ENCODE measurements at regions not wholly inside any gene's neighbourhood (a gene's known extent, or its start where the extent isn't known, plus 50 kb on each side); places are given as distances from the start of the nearest gene placed in this dataset.

DNA sequence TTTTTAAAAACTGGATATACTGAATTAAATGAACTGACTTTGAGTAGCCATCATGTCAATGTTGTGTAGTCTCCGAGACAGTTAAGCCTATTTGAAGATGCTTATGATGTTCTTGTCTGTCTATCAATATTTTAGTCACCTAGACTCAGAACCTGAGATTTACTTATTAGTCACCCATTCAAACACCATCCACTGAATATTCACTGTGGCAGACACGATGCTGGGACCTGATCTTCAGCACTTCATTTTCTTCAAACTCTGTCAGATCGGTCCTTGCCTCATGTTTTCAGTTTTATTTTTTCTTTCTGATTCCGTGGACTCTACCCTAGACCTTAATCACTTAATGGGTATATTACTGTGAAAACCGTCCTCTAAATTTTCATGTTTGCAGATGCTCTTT is 123.7 kb upstream of the MCHR2 start:
- H2AFZ ChIP-seq (ENCODE audit: low read depth, low read length): no peak overlapping the region
- no peaks in the 10 kb centered on the region for H3K4me1 ChIP-seq (ENCODE audit: control insufficient read depth, insufficient read depth, low read depth, low read length)
- no peak overlapping the region for H3K14ac ChIP-seq (ENCODE audit: low read length in 2 of 2)
- H3K4me2 ChIP-seq (ENCODE audit: low read length, poor library complexity, severe bottlenecking): no peak overlapping the region
- H3K4me3 ChIP-seq (ENCODE audit: insufficient read depth in 1 of 2, low read depth in 1 of 2, low read length in 2 of 2): no peak overlapping the region
- H2BK15ac ChIP-seq (ENCODE audit: low read depth, poor library complexity, severe bottlenecking): no peak overlapping the region
- DNase-seq: no peak
- no peak overlapping the region for H4K91ac ChIP-seq (ENCODE audit: low read length)
- no peak overlapping the region for H2BK5ac ChIP-seq (ENCODE audit: low read depth, low read length, poor library complexity, severe bottlenecking)
- H3K36me3 ChIP-seq (ENCODE audit: control insufficient read depth in 1 of 2, insufficient read depth in 2 of 2, low read depth in 1 of 2, low read length in 2 of 2): no peaks in the 10 kb centered on the region
- no peak overlapping the region for H3K27ac ChIP-seq (ENCODE audit: low read length, poor library complexity, severe bottlenecking)
- peak overlapping the region; percentile 8 for H3K9ac ChIP-seq (ENCODE audit: low read length)
- no peak overlapping the region for H3K4ac ChIP-seq (ENCODE audit: low read depth in 1 of 2, low read length in 2 of 2)
- no peak overlapping the region for H2AK5ac ChIP-seq (ENCODE audit: low read length, severe bottlenecking)
- no peak overlapping the region for H3K18ac ChIP-seq (ENCODE audit: low read depth in 1 of 2, low read length in 2 of 2)
- no peak overlapping the region for H4K8ac ChIP-seq (ENCODE audit: low read length)
- H2BK120ac ChIP-seq (ENCODE audit: low read depth, low read length): no peak overlapping the region
- H3K23ac ChIP-seq (ENCODE audit: low read length in 2 of 2): no peak overlapping the region
- 91% methylated on average over 4 of the region's 5 CpGs for WGBS
- no peaks in the 10 kb centered on the region for H3K79me1 ChIP-seq (replicated peaks; ENCODE audit: low read length, poor library complexity, severe bottlenecking)
- no peaks in the 10 kb centered on the region for H3K9me3 ChIP-seq (ENCODE audit: control insufficient read depth, low read length)
- H3K27me3 ChIP-seq (ENCODE audit: control insufficient read depth in 1 of 2, insufficient read depth in 1 of 2, low read length in 2 of 2): peaks cover 0 to 11% of the 10 kb centered on the region in 2 experiments
- no peak overlapping the region for H2BK12ac ChIP-seq (ENCODE audit: low read length in 2 of 2)

DNA sequence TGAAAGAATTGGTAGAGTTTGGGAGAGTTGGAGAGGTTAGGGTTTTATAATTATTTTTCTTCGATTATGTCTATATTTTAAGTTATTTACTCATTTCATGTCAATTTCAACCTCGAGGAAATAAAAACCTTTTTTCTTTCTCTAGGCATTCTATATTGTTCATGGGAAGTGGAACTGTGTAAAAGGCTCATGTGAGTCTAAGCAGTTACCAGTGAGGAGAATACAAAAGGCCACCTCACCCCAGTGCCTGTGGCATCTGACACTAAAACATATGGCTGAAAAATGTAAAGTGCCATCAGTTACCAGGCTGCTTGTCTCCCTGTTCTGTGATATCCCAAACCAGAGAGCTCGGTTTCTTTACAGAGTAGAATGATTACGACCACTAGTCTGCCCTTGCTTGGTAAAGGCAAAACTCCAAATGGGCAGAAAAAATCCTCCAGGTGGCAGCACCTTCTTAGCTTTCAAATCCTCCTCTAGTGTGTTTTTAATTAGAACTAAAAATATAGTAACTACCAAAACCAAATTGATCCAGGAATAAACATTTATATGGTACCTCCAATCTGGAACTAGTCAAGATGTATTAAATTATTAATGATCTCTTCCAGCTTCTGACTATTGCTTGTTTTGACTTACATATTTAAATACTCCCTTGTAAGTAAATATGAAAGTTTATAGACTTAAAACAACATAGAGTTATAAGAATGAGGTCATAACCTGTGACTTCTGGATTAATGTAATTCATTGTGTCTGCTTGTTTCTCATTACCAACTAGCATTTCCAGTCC is 122.6 kb upstream of the MCHR2 start:
- no peak overlapping the region for H2BK12ac ChIP-seq (ENCODE audit: low read length in 2 of 2)
- H3K18ac ChIP-seq (ENCODE audit: low read depth in 1 of 2, low read length in 2 of 2): no peak overlapping the region
- no peak overlapping the region for H2BK120ac ChIP-seq (ENCODE audit: low read depth, low read length)
- no peak overlapping the region for H4K8ac ChIP-seq (ENCODE audit: low read length)
- no peak overlapping the region for H3K14ac ChIP-seq (ENCODE audit: low read length in 2 of 2)
- H2AFZ ChIP-seq (ENCODE audit: low read depth, low read length): no peak overlapping the region
- WGBS: 6% methylated on average over 2 of the region's 4 CpGs
- no peak overlapping the region for H2BK5ac ChIP-seq (ENCODE audit: low read depth, low read length, poor library complexity, severe bottlenecking)
- H3K27ac ChIP-seq (ENCODE audit: low read length, poor library complexity, severe bottlenecking): no peak overlapping the region
- no peaks in the 10 kb centered on the region for H3K36me3 ChIP-seq (ENCODE audit: control insufficient read depth in 1 of 2, insufficient read depth in 2 of 2, low read depth in 1 of 2, low read length in 2 of 2)
- peaks cover 0 to 11% of the 10 kb centered on the region in 2 experiments for H3K27me3 ChIP-seq (ENCODE audit: control insufficient read depth in 1 of 2, insufficient read depth in 1 of 2, low read length in 2 of 2)
- peak; percentile 73 for DNase-seq
- no peak overlapping the region for H4K91ac ChIP-seq (ENCODE audit: low read length)
- H3K23ac ChIP-seq (ENCODE audit: low read length in 2 of 2): no peak overlapping the region
- no peaks in the 10 kb centered on the region for H3K9me3 ChIP-seq (ENCODE audit: control insufficient read depth, low read length)
- H3K4me1 ChIP-seq (ENCODE audit: control insufficient read depth, insufficient read depth, low read depth, low read length): no peaks in the 10 kb centered on the region
- no peak overlapping the region for H3K4ac ChIP-seq (ENCODE audit: low read depth in 1 of 2, low read length in 2 of 2)
- no peak overlapping the region for H2AK5ac ChIP-seq (ENCODE audit: low read length, severe bottlenecking)
- H2BK15ac ChIP-seq (ENCODE audit: low read depth, poor library complexity, severe bottlenecking): no peak overlapping the region
- peak overlapping the region; percentile 65 for H3K9ac ChIP-seq (ENCODE audit: low read length)
- H3K4me2 ChIP-seq (ENCODE audit: low read length, poor library complexity, severe bottlenecking): no peak overlapping the region
- H3K79me1 ChIP-seq (replicated peaks; ENCODE audit: low read length, poor library complexity, severe bottlenecking): no peaks in the 10 kb centered on the region
- no peak overlapping the region for H3K4me3 ChIP-seq (ENCODE audit: insufficient read depth in 1 of 2, low read depth in 1 of 2, low read length in 2 of 2)

DNA sequence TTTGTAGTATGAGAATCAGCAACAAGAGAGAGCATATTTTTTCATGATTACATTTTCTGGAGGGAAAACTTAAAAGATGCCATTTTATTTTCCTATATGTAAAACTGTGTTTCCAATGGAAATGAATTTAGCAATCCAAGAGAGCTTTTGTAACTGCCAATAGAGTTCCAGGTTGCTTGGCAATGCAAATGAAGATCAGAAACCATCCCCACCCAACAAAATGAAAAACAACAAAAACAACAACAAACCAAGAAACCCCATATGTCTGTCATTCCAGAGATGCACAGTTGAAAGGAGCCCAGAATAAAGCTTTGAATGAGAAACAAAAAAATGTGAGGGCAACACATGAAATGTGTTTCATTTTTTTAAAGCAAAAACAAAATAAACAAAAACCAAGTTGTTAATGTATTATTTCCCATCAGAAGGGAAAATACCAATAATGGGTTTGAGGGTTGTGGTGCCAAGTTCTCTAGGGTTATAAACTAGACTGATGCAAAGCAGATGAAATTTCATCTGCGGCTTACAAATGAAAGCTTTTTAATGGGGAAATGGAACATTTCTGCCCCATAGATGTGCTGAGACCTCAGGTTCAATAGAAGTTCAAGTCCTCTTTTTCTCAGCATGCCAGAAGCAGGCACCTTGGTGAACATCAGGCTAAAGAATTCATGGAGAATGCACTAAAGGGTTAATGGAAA is 121.5 kb upstream of the MCHR2 start:
- H3K4me1 ChIP-seq (ENCODE audit: control insufficient read depth, insufficient read depth, low read depth, low read length): no peaks in the 10 kb centered on the region
- H2AK5ac ChIP-seq (ENCODE audit: low read length, severe bottlenecking): no peak overlapping the region
- H2BK120ac ChIP-seq (ENCODE audit: low read depth, low read length): no peak overlapping the region
- H3K79me1 ChIP-seq (replicated peaks; ENCODE audit: low read length, poor library complexity, severe bottlenecking): no peaks in the 10 kb centered on the region
- no peak for DNase-seq
- no peak overlapping the region for H2BK12ac ChIP-seq (ENCODE audit: low read length in 2 of 2)
- H3K4ac ChIP-seq (ENCODE audit: low read depth in 1 of 2, low read length in 2 of 2): no peak overlapping the region
- no peak overlapping the region for H3K4me3 ChIP-seq (ENCODE audit: insufficient read depth in 1 of 2, low read depth in 1 of 2, low read length in 2 of 2)
- H3K36me3 ChIP-seq (ENCODE audit: control insufficient read depth in 1 of 2, insufficient read depth in 2 of 2, low read depth in 1 of 2, low read length in 2 of 2): no peaks in the 10 kb centered on the region
- no peak overlapping the region for H3K23ac ChIP-seq (ENCODE audit: low read length in 2 of 2)
- no peak overlapping the region for H2AFZ ChIP-seq (ENCODE audit: low read depth, low read length)
- peaks cover 0 to 13% of the 10 kb centered on the region in 2 experiments for H3K27me3 ChIP-seq (ENCODE audit: control insufficient read depth in 1 of 2, insufficient read depth in 1 of 2, low read length in 2 of 2)
- no peak overlapping the region for H3K18ac ChIP-seq (ENCODE audit: low read depth in 1 of 2, low read length in 2 of 2)
- H4K91ac ChIP-seq (ENCODE audit: low read length): no peak overlapping the region
- H3K14ac ChIP-seq (ENCODE audit: low read length in 2 of 2): no peak overlapping the region
- H2BK5ac ChIP-seq (ENCODE audit: low read depth, low read length, poor library complexity, severe bottlenecking): no peak overlapping the region
- no peaks in the 10 kb centered on the region for H3K9me3 ChIP-seq (ENCODE audit: control insufficient read depth, low read length)
- WGBS: 94% methylated on average over 1 of the region's 1 CpG
- no peak overlapping the region for H2BK15ac ChIP-seq (ENCODE audit: low read depth, poor library complexity, severe bottlenecking)
- H3K4me2 ChIP-seq (ENCODE audit: low read length, poor library complexity, severe bottlenecking): no peak overlapping the region
- H4K8ac ChIP-seq (ENCODE audit: low read length): no peak overlapping the region
- H3K9ac ChIP-seq (ENCODE audit: low read length): no peak overlapping the region
- H3K27ac ChIP-seq (ENCODE audit: low read length, poor library complexity, severe bottlenecking): no peak overlapping the region

DNA sequence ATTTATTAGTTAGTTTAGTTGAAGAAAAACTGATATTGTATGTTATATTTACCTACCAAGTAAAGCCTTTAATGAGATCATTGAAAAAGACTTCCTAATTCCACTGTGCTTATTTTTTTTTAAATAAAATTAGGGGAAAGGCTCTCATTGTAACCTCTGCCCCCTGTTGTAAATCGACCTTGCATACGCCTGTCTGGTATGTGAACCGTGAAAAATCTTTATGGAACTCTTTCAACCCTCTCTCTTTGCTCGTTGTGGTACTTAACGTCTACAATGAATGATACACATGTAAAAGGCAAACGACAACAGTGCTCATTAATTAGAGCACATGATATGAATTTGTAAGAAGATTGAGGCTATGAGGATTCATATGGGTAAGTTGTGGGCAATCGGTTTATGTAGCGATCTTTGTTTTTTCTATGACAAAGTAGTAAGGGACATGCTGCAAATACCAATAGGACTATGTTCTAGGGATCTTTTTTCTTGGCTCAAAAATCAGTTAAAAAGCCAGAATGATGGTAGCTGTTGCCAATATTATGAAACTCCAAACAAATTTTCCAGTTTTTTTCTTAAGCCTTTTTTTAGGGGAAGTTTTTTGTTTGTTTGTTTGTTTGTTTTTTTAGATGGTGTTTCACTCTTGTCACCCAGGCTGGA is 119.0 kb upstream of the MCHR2 start:
- Histone ChIP-seq H2AFZ (ENCODE audit: low read depth, low read length) (no peak overlapping the region), H3K14ac (ENCODE audit: low read length in 2 of 2) (no peak overlapping the region), H3K27ac (ENCODE audit: low read length, poor library complexity, severe bottlenecking) (no peak overlapping the region), H3K4me2 (ENCODE audit: low read length, poor library complexity, severe bottlenecking) (no peak overlapping the region), H3K79me1 (replicated peaks; ENCODE audit: low read length, poor library complexity, severe bottlenecking) (no peaks in the 10 kb centered on the region), H3K36me3 (ENCODE audit: control insufficient read depth in 1 of 2, insufficient read depth in 2 of 2, low read depth in 1 of 2, low read length in 2 of 2) (no peaks in the 10 kb centered on the region), H2BK120ac (ENCODE audit: low read depth, low read length) (no peak overlapping the region), H3K9ac (ENCODE audit: low read length) (peak overlapping the region; percentile 9), H3K9me3 (ENCODE audit: control insufficient read depth, low read length) (no peaks in the 10 kb centered on the region), H2BK15ac (ENCODE audit: low read depth, poor library complexity, severe bottlenecking) (no peak overlapping the region), H3K23ac (ENCODE audit: low read length in 2 of 2) (no peak overlapping the region), H3K27me3 (ENCODE audit: control insufficient read depth in 1 of 2, insufficient read depth in 1 of 2, low read length in 2 of 2) (peaks cover 0 to 17% of the 10 kb centered on the region in 2 experiments), H2AK5ac (ENCODE audit: low read length, severe bottlenecking) (no peak overlapping the region), H3K18ac (ENCODE audit: low read depth in 1 of 2, low read length in 2 of 2) (no peak overlapping the region), H3K4me3 (ENCODE audit: insufficient read depth in 1 of 2, low read depth in 1 of 2, low read length in 2 of 2) (no peak overlapping the region), H3K4me1 (ENCODE audit: control insufficient read depth, insufficient read depth, low read depth, low read length) (no peaks in the 10 kb centered on the region), H2BK12ac (ENCODE audit: low read length in 2 of 2) (no peak overlapping the region), H4K91ac (ENCODE audit: low read length) (no peak overlapping the region), H4K8ac (ENCODE audit: low read length) (no peak overlapping the region), H3K4ac (ENCODE audit: low read depth in 1 of 2, low read length in 2 of 2) (no peak overlapping the region), H2BK5ac (ENCODE audit: low read depth, low read length, poor library complexity, severe bottlenecking) (no peak overlapping the region)
- WGBS: 61% methylated on average over 8 of the region's 8 CpGs
- no peak for DNase-seq
